NCI-H446 treated with DMSO at 0.1 percent for 48 hours (cell line): ENCODE measurements at regions not wholly inside any gene's neighbourhood (a gene's known extent, or its start where the extent isn't known, plus 50 kb on each side); places are given as distances from the start of the nearest gene placed in this dataset.
A peak's percentile ranks its signal among the peaks of the same experiment; 100 is the strongest.

Experiments
- DNase-seq: peaks from one replicate; lab custom pipeline; 2025; lab: John Stamatoyannopoulos, UW

- no peak for DNase-seq
Measured at GRCh38 chr1:222104694-222105392, 363.0 kb upstream of the DUSP10 start.

- no peak for DNase-seq
Measured at GRCh38 chr1:222104097-222104496, 362.2 kb upstream of the DUSP10 start.

- DNase-seq: no peak
Measured at GRCh38 chr1:222099746-222100145, 357.9 kb upstream of the DUSP10 start.

- DNase-seq: no peak
Measured at GRCh38 chr1:222098404-222098803, 356.5 kb upstream of the DUSP10 start.

GRCh38 chr1:222097588-222097987 is 355.7 kb upstream of the DUSP10 start:
- no peak for DNase-seq

- no peak for DNase-seq
Measured at GRCh38 chr1:222096883-222097282, 355.0 kb upstream of the DUSP10 start.

- no peak for DNase-seq
Measured at GRCh38 chr1:222096476-222096772, 354.5 kb upstream of the DUSP10 start.

- no peak for DNase-seq
Measured at GRCh38 chr1:222095606-222096475, 354.0 kb upstream of the DUSP10 start.

GRCh38 chr1:222093518-222093917 is 351.6 kb upstream of the DUSP10 start:
- DNase-seq: no peak

- DNase-seq: no peak
Measured at GRCh38 chr1:222090103-222090502, 348.2 kb upstream of the DUSP10 start.

- DNase-seq: no peak
Measured at GRCh38 chr1:222087221-222087920, 345.5 kb upstream of the DUSP10 start.

- DNase-seq: no peak
Measured at GRCh38 chr1:222084996-222085395, 343.1 kb upstream of the DUSP10 start.

- DNase-seq: no peak
Measured at GRCh38 chr1:222084048-222084447, 342.2 kb upstream of the DUSP10 start.

GRCh38 chr1:222081859-222082258 is 340.0 kb upstream of the DUSP10 start:
- peak; percentile 49 for DNase-seq

GRCh38 chr1:222079566-222079965 is 337.7 kb upstream of the DUSP10 start:
- DNase-seq: no peak

- DNase-seq: peak; percentile 17
Measured at GRCh38 chr1:222077206-222077605, 335.3 kb upstream of the DUSP10 start.

- DNase-seq: no peak
Measured at GRCh38 chr1:222074317-222074716, 332.4 kb upstream of the DUSP10 start.

- DNase-seq: no peak
Measured at GRCh38 chr1:222073307-222073995, 331.6 kb upstream of the DUSP10 start.

GRCh38 chr1:222071387-222071786 is 329.5 kb upstream of the DUSP10 start:
- DNase-seq: peak; percentile 63

- DNase-seq: no peak
Measured at GRCh38 chr1:222068937-222069336, 327.0 kb upstream of the DUSP10 start.

GRCh38 chr1:222068101-222068500 is 326.2 kb upstream of the DUSP10 start:
- no peak for DNase-seq

- DNase-seq: no peak
Measured at GRCh38 chr1:222066539-222066938, 324.6 kb upstream of the DUSP10 start.
